Loucy (cell line): ENCODE measurements at regions not wholly inside any gene's neighbourhood (a gene's known extent, or its start where the extent isn't known, plus 50 kb on each side); places are given as distances from the start of the nearest gene placed in this dataset.

ENCODE experiments used
- EZH2phosphoT487 ChIP-seq: fragments of 200-600 bp; IDR thresholded peaks from 2 replicates; pipeline ENCODE4 v1.6.1; 2018; ENCODE audit warnings: antibody characterized with exemption, mild to moderate bottlenecking, moderate library complexity, borderline replicate concordance
- TF ChIP-seq, protein P1 (sequence below): fragments of 200-600 bp; sonication (generic); conservative IDR thresholded peaks from 2 replicates; pipeline ENCODE4 v1.5.1; 2014; ENCODE audit warnings: mild to moderate bottlenecking, antibody characterized with exemption, low read length

DNA sequence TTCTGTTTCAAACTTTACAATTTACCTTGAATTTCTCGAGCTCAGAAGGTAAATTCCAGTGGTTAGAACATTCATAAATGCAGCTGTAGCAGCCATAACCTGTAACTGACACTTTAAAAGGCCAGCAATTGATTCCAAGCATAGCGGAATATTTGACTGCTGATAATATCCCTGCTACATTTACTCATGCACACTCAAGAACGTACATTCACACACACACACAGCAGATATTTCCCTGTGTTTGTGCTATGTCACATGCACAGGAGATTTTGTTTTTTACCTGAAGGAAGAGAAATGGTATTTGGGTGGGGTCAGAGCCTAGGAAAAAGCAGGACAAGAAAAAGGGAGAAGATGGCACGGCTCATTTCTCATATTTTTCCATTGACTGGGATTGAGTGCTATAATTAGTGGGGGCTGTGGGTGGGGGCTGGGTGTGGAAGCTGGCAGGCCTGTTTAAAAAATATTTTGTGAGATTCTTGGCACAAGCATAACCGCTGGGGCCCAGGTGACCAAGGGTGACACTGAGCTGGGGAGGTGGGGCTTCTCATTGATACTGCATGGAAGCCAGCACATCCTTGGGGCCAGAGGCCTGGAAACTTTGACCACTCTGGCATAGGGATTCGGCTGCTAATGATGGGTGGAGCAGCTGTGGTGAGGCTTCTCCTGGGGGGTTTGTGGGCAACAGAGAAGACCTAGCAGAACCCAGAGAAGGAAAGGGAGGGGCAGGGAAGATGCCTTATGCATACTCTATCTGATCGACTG is 88.9 kb upstream of the TPRG1 start:
- TF ChIP-seq, protein P1, sequence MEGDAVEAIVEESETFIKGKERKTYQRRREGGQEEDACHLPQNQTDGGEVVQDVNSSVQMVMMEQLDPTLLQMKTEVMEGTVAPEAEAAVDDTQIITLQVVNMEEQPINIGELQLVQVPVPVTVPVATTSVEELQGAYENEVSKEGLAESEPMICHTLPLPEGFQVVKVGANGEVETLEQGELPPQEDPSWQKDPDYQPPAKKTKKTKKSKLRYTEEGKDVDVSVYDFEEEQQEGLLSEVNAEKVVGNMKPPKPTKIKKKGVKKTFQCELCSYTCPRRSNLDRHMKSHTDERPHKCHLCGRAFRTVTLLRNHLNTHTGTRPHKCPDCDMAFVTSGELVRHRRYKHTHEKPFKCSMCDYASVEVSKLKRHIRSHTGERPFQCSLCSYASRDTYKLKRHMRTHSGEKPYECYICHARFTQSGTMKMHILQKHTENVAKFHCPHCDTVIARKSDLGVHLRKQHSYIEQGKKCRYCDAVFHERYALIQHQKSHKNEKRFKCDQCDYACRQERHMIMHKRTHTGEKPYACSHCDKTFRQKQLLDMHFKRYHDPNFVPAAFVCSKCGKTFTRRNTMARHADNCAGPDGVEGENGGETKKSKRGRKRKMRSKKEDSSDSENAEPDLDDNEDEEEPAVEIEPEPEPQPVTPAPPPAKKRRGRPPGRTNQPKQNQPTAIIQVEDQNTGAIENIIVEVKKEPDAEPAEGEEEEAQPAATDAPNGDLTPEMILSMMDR = no peak
- TF ChIP-seq EZH2phosphoT487 = no peak
